HG02571 (cell line): ENCODE measurements at regions not wholly inside any gene's neighbourhood (a gene's known extent, or its start where the extent isn't known, plus 50 kb on each side); places are given as distances from the start of the nearest gene placed in this dataset.
"Not testable (repeated sequence)": the region's sequence is repeated elsewhere in the genome, so short reads cannot be mapped to it uniquely, and the experiment has no call there.

Source experiments
- ATAC-seq: cut with Tn5 transposase; IDR thresholded peaks from one replicate; pipeline ENCODE4 v1.9.1; 2021; ENCODE audit warnings: mild to moderate bottlenecking, moderate library complexity; ENCODE audit not compliant: unreplicated experiment

DNA sequence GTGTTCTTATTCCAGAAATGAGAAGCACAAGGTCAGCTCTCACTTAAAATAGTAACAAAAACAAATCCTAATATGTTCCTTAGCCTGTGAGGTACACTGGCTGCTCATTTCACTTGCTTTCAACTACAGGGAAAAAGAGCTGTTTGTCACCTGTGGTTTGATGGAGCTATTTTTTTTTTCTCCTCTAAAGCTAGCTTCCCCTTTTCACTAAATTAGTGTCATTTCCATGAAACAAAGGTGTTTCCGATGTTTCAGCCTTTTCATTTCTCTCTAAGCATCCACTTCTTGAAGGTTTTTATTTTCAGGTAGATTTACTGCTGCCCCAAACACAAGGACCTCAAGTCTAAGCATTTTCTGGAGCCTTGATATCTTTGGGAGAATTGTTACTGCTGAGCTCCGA, 148.6 kb downstream of the RBMX2 start:
- ATAC-seq = no peak

DNA sequence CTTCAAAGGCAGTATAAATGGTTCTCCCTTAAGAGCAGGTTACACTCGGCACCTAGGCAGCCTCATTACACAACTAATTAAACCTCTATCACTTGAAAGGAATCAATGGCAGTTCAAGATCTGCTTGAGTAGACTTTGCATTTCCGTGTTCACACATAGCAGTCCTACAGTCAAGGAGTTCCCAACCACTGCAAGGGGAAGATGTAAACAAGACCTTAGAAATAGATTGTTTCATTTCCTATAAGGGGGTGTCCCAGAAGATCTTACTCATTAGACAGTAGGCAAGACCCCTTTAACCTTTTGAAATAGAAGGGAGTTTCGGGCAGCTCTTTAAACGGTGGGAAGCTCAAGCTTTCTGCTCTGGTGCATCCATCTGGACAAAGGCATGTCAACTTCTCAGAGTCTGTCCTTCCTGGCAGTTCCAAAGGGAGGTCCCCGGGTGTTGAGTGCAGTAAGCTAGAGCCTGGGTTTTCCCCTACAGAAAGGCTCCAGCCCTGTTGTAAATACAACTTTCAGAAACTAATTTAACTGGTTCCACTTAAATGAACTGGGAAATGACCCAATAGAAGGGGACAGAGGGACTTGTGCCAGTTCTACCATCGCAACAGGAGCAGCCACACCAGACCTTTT, 150.8 kb downstream of the RBMX2 start:
- ATAC-seq = peak; percentile 48

DNA sequence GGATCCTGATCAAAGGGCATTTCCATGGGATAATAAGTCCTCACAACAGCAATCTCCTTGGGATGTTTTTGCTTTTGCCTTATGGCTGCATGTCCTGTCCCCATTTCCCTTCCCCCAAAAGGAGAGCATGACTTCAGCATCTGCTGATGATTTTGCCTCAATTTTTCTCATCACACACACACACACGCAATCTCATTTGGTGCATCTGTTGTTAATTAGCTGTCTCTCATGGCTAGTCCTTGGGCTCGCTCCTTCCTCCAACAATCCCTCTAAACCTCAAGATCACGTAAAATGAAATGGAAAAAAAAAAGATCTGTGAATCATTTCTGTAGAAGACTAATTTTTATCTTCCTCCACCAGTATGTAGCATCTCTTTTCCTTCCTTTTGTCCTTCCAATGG, 153.6 kb downstream of the RBMX2 start:
- ATAC-seq = no peak

DNA sequence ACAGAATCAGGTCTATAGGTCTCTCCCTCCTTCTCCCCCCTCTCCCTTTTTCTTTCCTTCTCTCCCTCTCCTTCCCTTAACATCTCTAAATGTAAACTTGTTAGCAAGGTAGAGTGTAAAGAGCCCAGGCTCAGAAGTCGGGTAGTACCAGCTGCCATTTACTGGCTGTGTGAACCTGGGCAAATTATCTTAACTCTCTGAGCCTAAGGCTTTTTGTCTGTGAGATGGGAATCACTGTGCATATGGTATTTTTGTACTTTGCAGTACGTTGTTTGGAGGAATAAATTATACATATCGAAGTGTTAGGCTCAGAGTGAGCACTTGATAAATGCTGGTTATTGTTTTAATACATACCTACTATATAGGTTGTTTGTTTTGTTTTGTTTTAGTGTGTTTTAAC, 154.0 kb downstream of the RBMX2 start:
- ATAC-seq = no peak

DNA sequence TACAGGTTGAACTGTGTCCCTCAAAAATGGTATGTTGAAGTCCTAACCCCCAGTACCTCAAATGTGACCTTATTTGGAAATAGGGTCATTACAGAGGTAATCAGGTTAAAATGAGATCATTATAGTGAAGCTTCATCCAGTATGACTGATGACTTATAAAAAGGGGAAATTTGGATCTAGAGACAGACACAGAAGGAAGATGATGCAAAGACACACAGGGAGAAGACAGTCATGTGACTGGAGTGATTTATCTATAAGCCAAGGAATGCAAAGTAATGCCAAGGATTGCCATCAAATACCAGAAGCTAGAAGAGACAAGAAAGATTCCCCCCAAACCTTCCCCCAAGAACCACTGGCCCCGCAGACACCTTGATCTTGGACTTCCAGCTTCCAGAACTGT, 155.2 kb downstream of the RBMX2 start:
- no peak for ATAC-seq

DNA sequence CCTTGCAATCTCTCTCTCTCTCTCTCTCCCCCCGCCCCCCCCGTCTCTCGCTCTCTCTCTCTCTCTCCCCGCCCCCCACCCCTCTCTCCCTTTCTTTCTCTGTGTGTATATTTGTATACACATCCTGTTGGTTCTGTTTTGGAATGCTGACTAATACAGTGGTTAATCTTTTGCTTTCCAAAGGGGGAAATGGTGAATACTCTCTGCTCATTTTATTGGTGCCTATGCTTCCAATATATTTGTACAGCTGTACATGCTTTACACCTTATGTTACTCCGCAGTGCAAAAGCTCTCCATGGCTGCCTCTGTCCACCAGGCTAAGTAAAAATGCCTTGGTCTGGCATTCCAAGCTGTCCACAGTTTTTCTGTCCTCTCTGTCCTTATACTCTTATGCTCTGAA, 158.8 kb downstream of the RBMX2 start:
- no peak for ATAC-seq

DNA sequence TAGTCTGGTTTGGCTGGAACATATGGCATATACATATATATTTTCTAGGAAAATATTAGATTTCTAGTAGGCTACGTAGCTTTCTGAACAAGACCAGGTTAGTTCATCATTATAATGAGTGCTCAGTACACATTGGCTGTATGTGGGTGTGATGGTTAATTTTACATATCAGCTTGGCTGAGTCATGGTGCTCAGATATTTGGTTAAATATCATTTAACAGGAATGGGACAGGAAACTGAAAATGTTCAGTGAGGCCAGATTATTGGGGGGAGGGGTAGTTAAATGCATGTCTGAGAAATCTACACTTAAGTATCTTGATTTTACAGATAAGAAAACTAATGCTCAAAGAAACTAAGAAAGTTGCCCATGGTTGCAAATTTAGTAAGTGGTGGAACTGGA, 160.1 kb downstream of the RBMX2 start:
- no peak for ATAC-seq

DNA sequence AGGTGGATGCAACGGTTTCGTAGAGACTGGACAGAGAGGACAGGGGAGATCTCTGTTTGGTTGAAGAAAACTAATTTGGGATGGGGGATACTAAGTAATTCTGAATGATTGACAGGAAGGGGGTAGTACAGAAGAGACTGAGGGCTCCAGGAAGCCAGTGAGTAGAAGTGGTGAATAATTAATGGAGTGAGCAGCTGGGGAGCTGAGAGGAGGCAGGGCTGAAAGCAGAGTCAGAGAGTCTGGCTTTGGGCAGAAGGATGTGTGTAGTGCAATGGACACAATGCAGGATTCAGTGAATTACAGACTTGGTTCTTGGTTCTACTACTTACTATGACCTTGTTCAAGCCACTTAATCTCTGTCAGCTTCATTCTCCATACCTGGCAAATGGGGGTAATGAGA, 161.7 kb downstream of the RBMX2 start:
- no peak for ATAC-seq

DNA sequence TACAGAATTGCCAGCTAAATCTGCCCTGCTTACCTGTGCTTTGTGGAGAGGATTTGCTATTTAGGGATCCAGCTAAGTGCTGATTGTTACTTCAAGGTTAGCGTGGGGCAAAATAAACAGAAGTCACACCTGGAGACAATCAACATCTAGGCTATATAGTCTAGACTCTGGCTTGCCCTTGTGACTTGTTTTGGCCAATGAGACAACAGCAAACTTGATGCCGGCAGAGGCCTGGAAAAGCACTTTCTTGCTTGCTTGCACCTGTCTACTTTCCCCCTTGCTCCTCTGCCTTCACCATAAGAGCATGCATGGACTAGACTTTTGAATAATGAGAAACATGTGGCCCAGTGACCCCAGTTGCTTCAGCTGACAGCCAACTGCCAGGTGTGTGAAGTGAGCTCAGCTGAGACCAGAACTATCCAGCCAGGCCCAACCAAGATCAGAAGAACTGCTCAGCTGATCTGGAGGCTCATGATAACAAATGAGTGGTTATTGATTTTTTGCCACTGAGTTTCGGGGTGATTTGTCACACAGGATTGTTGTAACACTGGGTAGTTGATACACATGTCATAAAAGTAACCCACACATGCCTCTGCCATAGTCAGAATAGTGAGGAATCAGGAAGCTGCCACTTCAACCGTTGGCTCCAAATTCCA, 164.4 kb downstream of the RBMX2 start:
- ATAC-seq = no peak

DNA sequence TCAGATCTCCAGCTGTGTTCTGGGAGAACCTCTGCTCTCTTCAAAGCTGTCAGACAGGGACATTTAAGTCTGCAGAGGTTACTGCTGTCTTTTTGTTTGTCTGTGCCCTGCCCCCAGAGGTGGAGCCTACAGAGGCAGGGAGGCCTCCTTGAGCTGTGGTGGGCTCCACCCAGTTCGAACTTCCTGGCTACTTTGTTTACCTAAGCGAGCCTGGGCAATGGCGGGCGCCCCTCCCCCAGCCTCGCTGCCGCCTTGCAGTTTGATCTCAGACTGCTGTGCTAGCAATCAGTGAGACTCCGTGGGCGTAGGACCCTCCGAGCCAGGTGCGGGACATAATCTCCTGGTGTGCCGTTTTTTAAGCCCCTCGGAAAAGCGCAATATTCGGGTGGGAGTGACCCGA, 171.2 kb downstream of the RBMX2 start:
- not testable (repeated sequence) for ATAC-seq
